HepG2 (cell line): ENCODE measurements at regions not wholly inside any gene's neighbourhood (a gene's known extent, or its start where the extent isn't known, plus 50 kb on each side); places are given as distances from the start of the nearest gene placed in this dataset.

Source experiments
- DPF2 ChIP-seq: sonication (generic); formaldehyde crosslinking; IDR thresholded peaks from 2 replicates; pipeline ENCODE4 v1.4.0; 2020; ENCODE audit warnings: mild to moderate bottlenecking, low read depth, missing genetic modification reagents, borderline replicate concordance
- PRDM15 ChIP-seq: sonication (generic); formaldehyde crosslinking; IDR thresholded peaks from 2 replicates; pipeline ENCODE4 v1.4.0; 2020; ENCODE audit warnings: missing genetic modification reagents
- RNF2 ChIP-seq: fragments of 450-650 bp; conservative IDR thresholded peaks from 2 replicates; pipeline ENCODE4 v1.6.1; 2016; ENCODE audit warnings: low read depth
- ZNF605 ChIP-seq: sonication (generic); formaldehyde crosslinking; IDR thresholded peaks from 2 replicates; pipeline ENCODE4 v1.8.0; 2022; ENCODE audit warnings: mild to moderate bottlenecking, missing genetic modification reagents
- ZNF703 ChIP-seq: sonication (generic); formaldehyde crosslinking; IDR thresholded peaks from 2 replicates; pipeline ENCODE4 v1.5.1; 2020; ENCODE audit warnings: missing genetic modification reagents, mild to moderate bottlenecking, moderate library complexity, borderline replicate concordance
- ZNF816 ChIP-seq: sonication (generic); formaldehyde crosslinking; IDR thresholded peaks from 2 replicates; pipeline ENCODE4 v1.8.0; 2022; ENCODE audit warnings: missing genetic modification reagents, mild to moderate bottlenecking, borderline replicate concordance

GRCh38 chr2:33680644-33681363, 81.7 kb upstream of the FAM98A start:
- no peak for TF ChIP-seq DPF2 (CRISPR knock-in tag)
- TF ChIP-seq ZNF816 (CRISPR knock-in tag), result no peak
- no peak for TF ChIP-seq PRDM15 (CRISPR knock-in tag)
- TF ChIP-seq ZNF703 (CRISPR knock-in tag), result no peak
- no peak for TF ChIP-seq ZNF605
- TF ChIP-seq RNF2, result no peak
